ENCODE measurements at regions not wholly inside any gene's neighbourhood (a gene's known extent, or its start where the extent isn't known, plus 50 kb on each side); places are given as distances from the start of the nearest gene placed in this dataset.

DNA sequence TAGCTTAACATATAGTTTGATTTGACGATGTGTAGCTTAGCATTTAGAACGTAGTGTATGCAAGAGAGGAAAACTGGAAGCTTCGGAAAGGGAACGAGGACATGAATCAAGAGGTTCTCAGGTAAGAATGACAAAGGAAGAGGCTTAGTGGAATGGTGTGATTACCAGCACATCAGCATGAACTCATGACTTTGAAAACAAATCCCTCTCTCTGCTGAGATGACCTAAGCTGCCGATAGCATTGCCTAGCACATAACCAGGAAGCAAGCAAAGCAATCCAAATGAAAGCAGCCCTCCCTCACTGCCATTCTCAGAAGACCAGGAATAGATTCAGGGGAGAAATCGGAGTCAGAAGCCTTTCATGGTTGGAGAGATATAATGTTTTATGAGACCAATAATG lies 51.3 kb upstream of the CCL1 start:
- peak in 1 of 2 donors; percentile 33 for DNase-seq

DNA sequence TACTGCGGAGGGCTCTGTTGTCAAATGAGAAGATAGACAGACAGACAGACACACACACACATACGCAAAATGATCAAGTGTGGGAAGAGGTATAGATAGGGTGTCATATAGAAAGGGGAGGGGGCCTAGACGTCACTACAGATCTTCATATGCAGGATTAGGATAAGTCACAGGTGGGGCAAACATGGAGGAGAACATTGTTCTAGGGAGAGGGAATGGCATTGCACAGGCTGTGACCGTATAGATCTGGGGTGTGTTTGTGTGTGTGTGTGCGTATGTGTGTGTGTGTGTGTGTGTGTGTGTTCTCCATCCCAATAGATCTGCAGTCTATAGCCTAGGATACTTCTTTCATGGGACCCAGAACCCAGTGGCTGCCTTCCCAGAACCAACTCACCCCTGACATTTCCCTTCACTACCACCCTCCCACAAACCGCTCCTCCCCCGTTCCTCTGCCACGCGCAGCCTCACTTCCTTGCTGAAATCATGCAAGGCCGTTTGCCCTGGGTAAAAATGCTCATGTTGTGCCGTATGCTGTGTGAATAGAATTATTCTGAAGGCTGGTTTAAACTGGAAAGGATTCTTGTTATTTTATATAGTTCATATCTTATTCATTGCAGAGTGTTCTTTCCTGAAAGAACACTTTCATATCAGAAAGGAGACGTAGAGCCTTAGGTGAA lies 50.5 kb upstream of the CCL1 start:
- DNase-seq = peak; percentile 50 to 84

DNA sequence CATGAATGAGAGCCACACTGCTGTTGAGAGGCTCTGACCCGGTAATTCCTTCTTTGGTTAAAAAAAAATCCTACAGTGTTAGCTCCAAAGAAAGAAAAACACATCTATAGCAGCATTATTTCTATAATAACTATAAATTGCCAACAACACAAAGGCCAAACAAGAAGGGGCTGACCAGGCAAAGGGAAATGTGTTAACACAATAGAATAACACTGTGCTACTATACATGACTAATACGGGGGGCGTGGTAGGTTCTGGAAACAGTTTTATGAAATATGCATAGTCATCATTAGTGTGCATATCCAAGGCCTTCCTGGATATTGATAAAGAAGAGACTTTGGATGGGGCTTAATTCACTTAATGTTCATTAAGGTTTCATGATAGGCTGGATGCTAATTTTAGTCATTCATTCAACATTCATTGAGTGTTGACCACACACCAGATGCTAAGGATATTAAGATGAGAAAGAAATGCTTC lies 50.0 kb upstream of the CCL1 start:
- DNase-seq = peak; percentile 39 to 47

All from inflammatory macrophage (primary cell).